ENCODE measurements at regions not wholly inside any gene's neighbourhood (a gene's known extent, or its start where the extent isn't known, plus 50 kb on each side); places are given as distances from the start of the nearest gene placed in this dataset.

DNA sequence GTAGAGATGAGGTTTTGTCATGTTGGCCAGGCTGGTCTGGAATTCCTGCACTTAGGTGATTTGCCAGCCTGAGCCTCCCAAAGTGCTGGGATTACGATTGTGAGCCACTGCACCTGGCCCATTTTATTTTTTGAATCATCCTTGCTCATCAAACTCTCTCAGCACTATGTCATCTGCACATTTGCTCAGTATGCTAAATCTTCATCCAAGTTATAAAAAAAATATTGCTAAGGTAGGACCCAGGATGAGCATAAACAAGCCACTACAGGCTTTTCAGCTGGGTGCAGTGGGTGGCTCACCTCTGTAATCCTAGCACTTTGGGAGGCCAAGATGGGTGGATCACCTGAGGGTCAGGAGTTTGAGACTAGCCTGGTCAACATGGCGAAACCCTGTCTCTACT is 510.1 kb upstream of the LARGE1 start:
- H3K27ac ChIP-seq (ENCODE audit: low read depth in 1 of 2, low read length in 2 of 2), result no peak overlapping the region
- no peak overlapping the region for H3K9ac ChIP-seq (ENCODE audit: low read depth in 1 of 2, low read length in 2 of 2)
- no peaks in the 10 kb centered on the region for H3K36me3 ChIP-seq (ENCODE audit: control insufficient read depth in 4 of 4, insufficient read depth in 3 of 4, low read depth in 1 of 4, low read length in 3 of 4)
- 59% methylated on average over 2 of the region's 2 CpGs for WGBS
- no peaks in the 10 kb centered on the region for H3K4me1 ChIP-seq (ENCODE audit: control insufficient read depth in 4 of 4, insufficient read depth in 4 of 4, low read length in 3 of 4)
- TF ChIP-seq RAD21 (IDR thresholded peaks at IDR 0.05) (no peak), TAF1 (conservative IDR thresholded peaks at IDR 0.05) (no peak), FOXA2 (IDR thresholded peaks at IDR 0.05) (no peak), HNF4G (IDR thresholded peaks at IDR 0.05) (no peak), MAX (IDR thresholded peaks at IDR 0.05) (no peak), HNF4A (conservative IDR thresholded peaks at IDR 0.05) (no peak), RXRA (IDR thresholded peaks at IDR 0.05) (no peak), FOXA1 (IDR thresholded peaks at IDR 0.05) (no peak), GABPA (IDR thresholded peaks at IDR 0.05 in 1 of 2, conservative IDR thresholded peaks at IDR 0.05 in 1 of 2) (no peak), ATF3 (IDR thresholded peaks at IDR 0.05) (no peak), YY1 (IDR thresholded peaks at IDR 0.05) (no peak), EGR1 (IDR thresholded peaks at IDR 0.05; ENCODE audit: low read depth in 2 of 2) (no peak), NR2F2 (IDR thresholded peaks at IDR 0.05) (no peak), SP1 (IDR thresholded peaks at IDR 0.05) (no peak), CTCF (IDR thresholded peaks at IDR 0.05; ENCODE audit: low read depth, low read length, missing input control) (no peak), JUND (IDR thresholded peaks at IDR 0.05) (no peak)
- TF ChIP-seq, protein P1, sequence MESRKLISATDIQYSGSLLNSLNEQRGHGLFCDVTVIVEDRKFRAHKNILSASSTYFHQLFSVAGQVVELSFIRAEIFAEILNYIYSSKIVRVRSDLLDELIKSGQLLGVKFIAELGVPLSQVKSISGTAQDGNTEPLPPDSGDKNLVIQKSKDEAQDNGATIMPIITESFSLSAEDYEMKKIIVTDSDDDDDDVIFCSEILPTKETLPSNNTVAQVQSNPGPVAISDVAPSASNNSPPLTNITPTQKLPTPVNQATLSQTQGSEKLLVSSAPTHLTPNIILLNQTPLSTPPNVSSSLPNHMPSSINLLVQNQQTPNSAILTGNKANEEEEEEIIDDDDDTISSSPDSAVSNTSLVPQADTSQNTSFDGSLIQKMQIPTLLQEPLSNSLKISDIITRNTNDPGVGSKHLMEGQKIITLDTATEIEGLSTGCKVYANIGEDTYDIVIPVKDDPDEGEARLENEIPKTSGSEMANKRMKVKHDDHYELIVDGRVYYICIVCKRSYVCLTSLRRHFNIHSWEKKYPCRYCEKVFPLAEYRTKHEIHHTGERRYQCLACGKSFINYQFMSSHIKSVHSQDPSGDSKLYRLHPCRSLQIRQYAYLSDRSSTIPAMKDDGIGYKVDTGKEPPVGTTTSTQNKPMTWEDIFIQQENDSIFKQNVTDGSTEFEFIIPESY (IDR thresholded peaks at IDR 0.05), result no peak
- TF ChIP-seq, protein P2, sequence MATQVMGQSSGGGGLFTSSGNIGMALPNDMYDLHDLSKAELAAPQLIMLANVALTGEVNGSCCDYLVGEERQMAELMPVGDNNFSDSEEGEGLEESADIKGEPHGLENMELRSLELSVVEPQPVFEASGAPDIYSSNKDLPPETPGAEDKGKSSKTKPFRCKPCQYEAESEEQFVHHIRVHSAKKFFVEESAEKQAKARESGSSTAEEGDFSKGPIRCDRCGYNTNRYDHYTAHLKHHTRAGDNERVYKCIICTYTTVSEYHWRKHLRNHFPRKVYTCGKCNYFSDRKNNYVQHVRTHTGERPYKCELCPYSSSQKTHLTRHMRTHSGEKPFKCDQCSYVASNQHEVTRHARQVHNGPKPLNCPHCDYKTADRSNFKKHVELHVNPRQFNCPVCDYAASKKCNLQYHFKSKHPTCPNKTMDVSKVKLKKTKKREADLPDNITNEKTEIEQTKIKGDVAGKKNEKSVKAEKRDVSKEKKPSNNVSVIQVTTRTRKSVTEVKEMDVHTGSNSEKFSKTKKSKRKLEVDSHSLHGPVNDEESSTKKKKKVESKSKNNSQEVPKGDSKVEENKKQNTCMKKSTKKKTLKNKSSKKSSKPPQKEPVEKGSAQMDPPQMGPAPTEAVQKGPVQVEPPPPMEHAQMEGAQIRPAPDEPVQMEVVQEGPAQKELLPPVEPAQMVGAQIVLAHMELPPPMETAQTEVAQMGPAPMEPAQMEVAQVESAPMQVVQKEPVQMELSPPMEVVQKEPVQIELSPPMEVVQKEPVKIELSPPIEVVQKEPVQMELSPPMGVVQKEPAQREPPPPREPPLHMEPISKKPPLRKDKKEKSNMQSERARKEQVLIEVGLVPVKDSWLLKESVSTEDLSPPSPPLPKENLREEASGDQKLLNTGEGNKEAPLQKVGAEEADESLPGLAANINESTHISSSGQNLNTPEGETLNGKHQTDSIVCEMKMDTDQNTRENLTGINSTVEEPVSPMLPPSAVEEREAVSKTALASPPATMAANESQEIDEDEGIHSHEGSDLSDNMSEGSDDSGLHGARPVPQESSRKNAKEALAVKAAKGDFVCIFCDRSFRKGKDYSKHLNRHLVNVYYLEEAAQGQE (IDR thresholded peaks at IDR 0.05), result no peak
- H3K27me3 ChIP-seq (ENCODE audit: control insufficient read depth in 4 of 4, insufficient read depth in 4 of 4, low read length in 3 of 4), result no peaks in the 10 kb centered on the region
- H3K4me3 ChIP-seq (ENCODE audit: low read depth in 1 of 3, low read length in 3 of 3), result no peak overlapping the region
- DNase-seq (ENCODE audit: low spot score), result no peak
- no peaks in the 10 kb centered on the region for H3K9me3 ChIP-seq (ENCODE audit: control insufficient read depth in 4 of 4, low read length in 3 of 4)

- Histone ChIP-seq H3K4me3 (ENCODE audit: low read depth in 1 of 3, low read length in 3 of 3) (no peak overlapping the region), H3K27ac (ENCODE audit: low read depth in 1 of 2, low read length in 2 of 2) (no peak overlapping the region), H3K9me3 (ENCODE audit: control insufficient read depth in 4 of 4, low read length in 3 of 4) (no peaks in the 10 kb centered on the region), H3K9ac (ENCODE audit: low read depth in 1 of 2, low read length in 2 of 2) (no peak overlapping the region), H3K36me3 (ENCODE audit: control insufficient read depth in 4 of 4, insufficient read depth in 3 of 4, low read depth in 1 of 4, low read length in 3 of 4) (no peaks in the 10 kb centered on the region), H3K27me3 (ENCODE audit: control insufficient read depth in 4 of 4, insufficient read depth in 4 of 4, low read length in 3 of 4) (no peaks in the 10 kb centered on the region), H3K4me1 (ENCODE audit: control insufficient read depth in 4 of 4, insufficient read depth in 4 of 4, low read length in 3 of 4) (no peaks in the 10 kb centered on the region)
- no peak for DNase-seq (ENCODE audit: low spot score)
- TF ChIP-seq HNF4G (IDR thresholded peaks at IDR 0.05), result no peak
- TF ChIP-seq EGR1 (IDR thresholded peaks at IDR 0.05; ENCODE audit: low read depth in 2 of 2), result no peak
- TF ChIP-seq TAF1 (conservative IDR thresholded peaks at IDR 0.05), result no peak
- no peak for TF ChIP-seq YY1 (IDR thresholded peaks at IDR 0.05)
These were observed 514.1 kb upstream of the LARGE1 start for GRCh38 chr22:34434371-34434770.
